ENCODE measurements at regions not wholly inside any gene's neighbourhood (a gene's known extent, or its start where the extent isn't known, plus 50 kb on each side); places are given as distances from the start of the nearest gene placed in this dataset.

- DNase-seq (ENCODE audit: insufficient read length, low spot score) (no peak), FAIRE-seq (no peak)
- no peak for TF ChIP-seq CTCF (IDR thresholded peaks at IDR 0.05; ENCODE audit: insufficient read depth, missing control alignments)
Observed at GRCh38 chr4:116618638-116619037, 466.7 kb downstream of the TRAM1L1 start.

- DNase-seq (ENCODE audit: insufficient read length, low spot score): no peak
- no peak for FAIRE-seq
- no peak for TF ChIP-seq CTCF (IDR thresholded peaks at IDR 0.05; ENCODE audit: insufficient read depth, missing control alignments)
Observed at GRCh38 chr4:116603096-116603495, 482.3 kb downstream of the TRAM1L1 start.

GRCh38 chr4:116599859-116600258 lies 485.5 kb downstream of the TRAM1L1 start:
- TF ChIP-seq CTCF (IDR thresholded peaks at IDR 0.05; ENCODE audit: insufficient read depth, missing control alignments): no peak
- DNase-seq (ENCODE audit: insufficient read length, low spot score): no peak
- no peak for FAIRE-seq

GRCh38 chr4:116598980-116599789 lies 486.2 kb downstream of the TRAM1L1 start:
- no peak for TF ChIP-seq CTCF (IDR thresholded peaks at IDR 0.05; ENCODE audit: insufficient read depth, missing control alignments)
- no peak for DNase-seq (ENCODE audit: insufficient read length, low spot score)
- FAIRE-seq: no peak

- no peak for DNase-seq (ENCODE audit: insufficient read length, low spot score)
- TF ChIP-seq CTCF (IDR thresholded peaks at IDR 0.05; ENCODE audit: insufficient read depth, missing control alignments): no peak
- FAIRE-seq: no peak
Observed at GRCh38 chr4:116598155-116598979, 487.0 kb downstream of the TRAM1L1 start.

- TF ChIP-seq CTCF (IDR thresholded peaks at IDR 0.05; ENCODE audit: insufficient read depth, missing control alignments): no peak
- FAIRE-seq (no peak), DNase-seq (ENCODE audit: insufficient read length, low spot score) (no peak)
Observed at GRCh38 chr4:116590648-116591047, 494.7 kb downstream of the TRAM1L1 start.

- DNase-seq (ENCODE audit: insufficient read length, low spot score) (no peak), FAIRE-seq (no peak)
- no peak for TF ChIP-seq CTCF (IDR thresholded peaks at IDR 0.05; ENCODE audit: insufficient read depth, missing control alignments)
Observed at GRCh38 chr4:116588783-116589182, 496.6 kb downstream of the TRAM1L1 start.
